Left cardiac atrium (tissue), 4 donors: ENCODE measurements at regions not wholly inside any gene's neighbourhood (a gene's known extent, or its start where the extent isn't known, plus 50 kb on each side); places are given as distances from the start of the nearest gene placed in this dataset.

ENCODE experiments used
- ATAC-seq, 2 donors: fragments of 200-7000 bp; cut with Tn5 transposase; one replicate each; pipeline ENCODE4 v1.9.1; 2020; ENCODE audit warnings: mild to moderate bottlenecking in 2 of 2, moderate library complexity in 2 of 2
- DNase-seq: peaks from one replicate; pipeline ENCODE4 v3.0.0-alpha.2; 2020
- intact Hi-C, 2 donors: fragments of 100-400 bp; cut with DNase I; formaldehyde crosslinking; loops; one replicate each; pipeline versions ENCODE4 v1.14.1 to v1.15.1; 2022 to 2023
- donor health status: DM: no; HTN: yes; CAD: no.
- donor health status: DM: no; HTN: yes; CAD: no; lungs with severe emphysema.
- donor health status: DM: yes; HTN: yes; CAD: no.
- donor health status: Dilated cardiomyopathy.

DNA sequence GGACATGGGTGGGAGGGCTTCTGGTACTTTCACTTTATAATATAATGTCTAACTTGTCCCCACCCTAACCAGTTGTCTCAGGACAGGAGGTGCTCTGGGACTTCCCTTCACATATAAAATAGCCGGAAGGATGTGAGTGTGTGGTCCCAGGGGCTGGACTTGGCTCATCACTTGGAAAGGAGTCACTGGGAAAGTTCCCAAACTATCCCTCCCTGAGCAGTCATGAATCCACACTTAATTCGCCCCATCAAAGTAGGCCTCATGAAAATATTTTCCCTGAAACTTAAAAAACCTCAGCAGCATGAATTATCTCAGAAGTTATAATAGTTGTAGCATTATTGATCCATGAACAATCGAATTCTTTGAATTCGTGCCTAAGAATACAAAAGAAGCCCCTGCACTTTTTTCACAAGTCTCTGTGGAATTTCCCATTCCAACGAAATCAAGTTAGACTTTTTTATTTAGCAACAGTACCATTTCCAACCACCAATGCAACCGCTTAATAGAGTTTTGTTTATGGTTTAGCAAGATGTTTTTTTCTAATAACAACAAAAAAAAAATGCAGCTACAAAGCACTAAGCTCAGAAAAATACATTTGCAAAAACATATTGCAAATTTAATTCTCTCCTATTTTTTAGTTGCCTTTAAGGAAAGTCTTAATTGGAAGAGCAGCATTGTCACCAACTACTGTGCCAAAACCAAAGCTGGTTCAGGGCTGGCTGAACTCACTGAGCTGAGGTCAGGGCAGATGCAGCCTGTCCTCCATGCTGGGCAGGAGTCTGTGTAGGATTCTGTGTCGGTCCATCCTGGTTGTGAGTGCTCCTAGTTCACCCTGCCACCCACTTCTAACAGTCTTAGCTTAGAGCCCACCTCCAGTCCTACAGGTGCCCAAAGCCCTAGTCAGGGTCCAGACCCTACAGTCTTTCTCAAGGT lies 68.8 kb upstream of the SPTBN1 start:
- DNase-seq (peak; percentile 59), ATAC-seq (peak; percentile 70 to 83)
- intact Hi-C loops, result no loop called here

GRCh38 chr2:54388076-54388475 lies 68.1 kb upstream of the SPTBN1 start:
- intact Hi-C loops, result no loop called here
- no peak for DNase-seq
- ATAC-seq, result no peak

DNA sequence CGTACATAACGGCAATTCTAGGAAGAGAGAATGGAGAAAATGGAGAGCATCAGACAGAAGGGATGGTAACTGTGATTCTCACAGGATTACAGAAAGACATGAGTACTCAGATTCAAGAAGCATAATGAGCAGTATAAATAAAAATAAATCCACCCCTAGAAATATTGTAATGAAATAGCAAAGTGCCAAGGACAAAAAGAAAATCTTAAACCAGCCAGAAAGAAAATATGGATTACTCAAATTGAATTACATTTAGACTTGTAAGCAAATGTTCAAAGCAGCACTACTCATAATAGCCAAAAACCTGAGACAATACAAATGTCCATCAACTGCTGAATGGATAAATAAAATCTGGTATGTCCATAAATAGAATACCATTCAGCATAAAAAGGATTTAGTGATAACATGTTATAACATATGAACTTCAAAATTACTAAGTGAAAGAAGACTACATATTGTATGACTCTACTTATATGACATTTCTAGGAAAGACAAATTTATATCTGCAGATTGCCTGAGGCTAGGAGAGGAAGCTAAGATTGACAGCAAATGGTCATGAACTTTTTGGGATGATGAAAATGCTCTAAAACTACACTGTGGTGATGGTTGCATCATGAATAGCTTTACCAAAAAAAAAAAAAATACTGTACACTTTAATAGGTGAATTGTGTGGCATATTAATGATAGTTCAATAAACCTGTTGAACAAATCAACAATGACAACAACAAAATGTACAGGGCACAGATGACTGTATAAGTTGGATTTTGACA lies 63.4 kb upstream of the SPTBN1 start:
- DNase-seq (no peak), ATAC-seq (no peak)
- intact Hi-C loops, result no loop called here

DNA sequence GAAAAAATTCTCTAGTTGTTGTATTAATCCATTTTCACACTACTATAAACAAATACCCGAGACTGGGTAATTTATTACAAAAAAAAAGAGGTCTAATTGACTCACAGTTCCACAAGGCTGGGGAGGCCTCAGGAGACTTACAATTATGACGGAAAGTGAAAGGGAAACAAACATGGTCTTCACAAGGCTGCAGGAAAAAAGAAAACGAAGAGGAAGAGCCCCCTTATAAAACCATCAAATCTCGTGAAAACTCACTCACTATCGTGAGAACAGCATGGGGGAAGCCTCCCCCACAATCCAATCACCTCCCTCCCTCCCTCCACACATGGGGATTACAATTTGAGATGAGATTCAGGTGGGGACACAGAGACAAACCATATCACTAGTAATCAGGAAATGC lies 61.7 kb upstream of the SPTBN1 start:
- ATAC-seq (peak in 1 of 2 donors; percentile 23), DNase-seq (no peak)
- intact Hi-C loops, result no loop called here

DNA sequence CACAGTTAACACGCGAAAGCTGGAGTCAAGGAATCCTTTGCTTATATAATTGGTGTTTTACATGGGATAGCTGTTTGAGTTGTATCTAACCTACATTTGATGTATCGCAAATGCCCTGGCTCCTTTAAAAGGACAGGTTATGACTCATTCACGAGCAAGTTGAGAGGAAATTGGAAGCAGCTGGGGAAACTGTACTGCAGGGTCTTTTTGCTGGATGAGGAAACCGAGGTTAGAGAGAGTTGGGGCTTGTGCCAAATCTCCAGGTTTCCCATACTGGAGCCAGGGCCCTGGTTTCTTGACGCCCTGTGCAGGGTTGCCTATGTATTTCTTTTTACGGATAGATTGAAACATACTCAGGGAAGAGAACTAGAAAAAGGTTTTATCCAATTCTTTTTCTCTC lies 60.0 kb upstream of the SPTBN1 start:
- ATAC-seq (no peak), DNase-seq (no peak)
- intact Hi-C loops, result no loop called here

DNA sequence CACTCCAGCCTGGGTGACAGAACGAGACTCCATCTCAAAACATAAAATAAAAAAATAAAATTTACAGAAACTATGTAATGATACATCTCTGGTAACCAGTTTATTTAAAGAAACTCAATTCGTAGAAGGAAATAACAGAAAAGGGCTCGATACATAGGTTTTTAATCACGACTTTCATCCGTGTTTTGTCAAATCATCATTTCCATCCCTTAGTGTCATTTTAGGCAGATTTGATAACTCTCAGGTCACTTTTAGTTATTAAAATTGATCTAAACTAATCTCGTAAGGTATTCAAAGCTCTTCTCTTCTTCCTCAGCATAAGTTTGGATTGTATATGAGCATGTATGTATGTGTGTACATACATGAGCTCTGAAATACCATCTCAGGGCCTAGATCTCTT lies 59.3 kb upstream of the SPTBN1 start:
- intact Hi-C loops, result no loop called here
- DNase-seq, result no peak
- no peak for ATAC-seq

DNA sequence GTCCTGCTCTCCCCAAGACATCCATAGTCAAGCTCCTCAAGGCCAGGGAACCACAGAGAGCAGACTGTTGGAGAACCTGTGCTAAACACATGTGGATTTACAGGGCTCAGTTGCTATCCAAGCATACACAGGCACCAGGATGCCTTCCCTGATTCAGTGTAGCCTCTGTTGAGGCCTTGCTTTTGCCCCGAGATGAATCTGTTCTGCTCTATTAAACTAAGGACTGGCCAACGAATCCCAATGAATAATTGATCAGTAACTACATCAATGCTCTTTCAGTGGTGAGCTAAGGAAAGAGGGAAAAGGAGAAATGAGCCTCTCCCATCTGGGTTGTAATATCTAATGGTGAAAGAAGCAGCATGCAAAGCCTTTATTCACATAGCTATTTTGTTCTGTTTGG lies 58.7 kb upstream of the SPTBN1 start:
- intact Hi-C loops, result no loop called here
- ATAC-seq, result no peak
- DNase-seq, result no peak

GRCh38 chr2:54401554-54401953 lies 54.6 kb upstream of the SPTBN1 start:
- ATAC-seq (peak; percentile 31), DNase-seq (no peak)
- intact Hi-C loops, result no loop called here

- ATAC-seq, result peak; percentile 80 to 92
- DNase-seq, result peak; percentile 67
- intact Hi-C loops, result no loop called here
Observed at GRCh38 chr2:54402350-54402749, 53.8 kb upstream of the SPTBN1 start.

GRCh38 chr2:54403512-54404238 lies 52.5 kb upstream of the SPTBN1 start:
- intact Hi-C loops, result no loop called here
- ATAC-seq (no peak), DNase-seq (no peak)

DNA sequence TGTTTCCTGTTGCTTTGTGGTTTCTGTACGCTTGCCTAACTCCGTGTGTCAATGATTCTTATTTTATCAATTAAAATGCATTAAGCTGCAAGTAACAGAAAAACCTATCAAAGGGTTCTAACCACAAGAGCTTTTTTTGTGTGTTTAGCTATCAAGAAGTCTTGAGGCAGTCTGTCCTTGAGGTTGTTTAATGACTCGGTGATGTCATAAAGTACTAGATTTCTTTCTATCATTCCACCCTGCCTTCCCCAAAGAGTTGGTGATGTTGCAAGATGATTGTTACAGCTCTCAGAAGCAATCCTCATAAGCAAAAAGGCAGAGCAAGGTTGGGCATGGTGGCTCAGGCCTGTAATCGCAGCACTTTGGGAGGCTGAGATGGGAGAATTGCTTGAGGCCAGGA lies 51.9 kb upstream of the SPTBN1 start:
- no peak for DNase-seq
- ATAC-seq, result peak in 1 of 2 donors; percentile 9
- intact Hi-C loops, result no loop called here

GRCh38 chr2:54406031-54406430 lies 50.1 kb upstream of the SPTBN1 start:
- intact Hi-C loops, result no loop called here
- DNase-seq (no peak), ATAC-seq (no peak)
